OCI-LY1 (cell line): ENCODE measurements at regions not wholly inside any gene's neighbourhood (a gene's known extent, or its start where the extent isn't known, plus 50 kb on each side); places are given as distances from the start of the nearest gene placed in this dataset.

Experiments
- CTCF ChIP-seq: fragments of 200-600 bp; sonication (generic), shearing (Covaris generic); IDR thresholded peaks from 2 replicates; pipeline ENCODE4 v1.5.1; 2017; ENCODE audit warnings: mild to moderate bottlenecking, antibody characterized with exemption, low read length, moderate library complexity, mixed read lengths
- EZH2 ChIP-seq: fragments of 200-600 bp; sonication (generic), shearing (Covaris generic); IDR thresholded peaks from 2 replicates; pipeline ENCODE4 v1.8.0; 2017; ENCODE audit warnings: borderline replicate concordance, mixed run types, mild to moderate bottlenecking, antibody characterized with exemption, low read length, moderate library complexity, mixed read lengths

GRCh38 chr1:105894006-105894405 is 1162.5 kb upstream of the PRMT6 start:
- TF ChIP-seq CTCF (no peak), EZH2 (no peak)
